SK-N-SH (cell line): ENCODE measurements at regions not wholly inside any gene's neighbourhood (a gene's known extent, or its start where the extent isn't known, plus 50 kb on each side); places are given as distances from the start of the nearest gene placed in this dataset.

Experiments
- CTCF ChIA-PET: fragments of 300-600, 350-600 bp; formaldehyde crosslinking; extraction: SDS; loops from one replicate; lab custom pipeline; 2021; lab: Yijun Ruan, JAX
- POLR2A ChIA-PET: fragments of 350-600 bp; sonication (Branson Sonifier 250); formaldehyde crosslinking; extraction: SDS; loops from one replicate; lab custom pipeline; 2020; ENCODE audit warnings: antibody characterized with exemption, inconsistent platforms; lab: Yijun Ruan, JAX
- DNase-seq: peaks from one replicate; pipeline ENCODE4 v3.0.0; 2012
- H2AFZ ChIP-seq: fragments of 200-600 bp; sonication (generic); 2 replicates; pipeline ENCODE4 v1.8.1; 2016; ENCODE audit warnings: antibody characterized with exemption, mild to moderate bottlenecking, low read depth
- H3F3A ChIP-seq: fragments of 200-600 bp; sonication (generic); replicated peaks from 2 replicates; pipeline ENCODE3; 2016; ENCODE audit warnings: antibody characterized with exemption, mild to moderate bottlenecking; ENCODE audit not compliant: insufficient read depth
- H3K27ac ChIP-seq, 2 experiments: fragments of 200-500 bp in 1 of 2; fragments of 200-600 bp in 1 of 2; sonication (Bioruptor generic) in 1 of 2; sonication (generic), shearing (Covaris generic) in 1 of 2; 2 replicates each; pipeline versions ENCODE4 v1.5.1 to v1.6.1; 2014 to 2016; ENCODE audit warnings: low read depth in 2 of 2, inconsistent platforms in 1 of 2, low read length in 1 of 2, mild to moderate bottlenecking in 1 of 2, mixed read lengths in 1 of 2
- H3K27me3 ChIP-seq: fragments of 200-600 bp; sonication (generic), shearing (Covaris generic); 2 replicates; pipeline ENCODE4 v1.6.1; 2016; ENCODE audit warnings: mixed run types; ENCODE audit not compliant: insufficient read depth
- H3K36me3 ChIP-seq, 2 experiments: fragments of 200-500 bp in 1 of 2; fragments of 200-600 bp in 1 of 2; sonication (Bioruptor generic) in 1 of 2; sonication (generic) in 1 of 2; replicated peaks in 1 of 2; 2 replicates each; pipeline versions ENCODE3 to v1.5.1; 2014 to 2016; ENCODE audit warnings: low read length in 1 of 2, mild to moderate bottlenecking in 1 of 2; ENCODE audit not compliant: insufficient read depth in 2 of 2, control insufficient read depth in 1 of 2
- H3K4me1 ChIP-seq, 2 experiments: fragments of 200-500 bp in 1 of 2; fragments of 200-600 bp in 1 of 2; sonication (Bioruptor generic) in 1 of 2; sonication (generic), shearing (Covaris generic) in 1 of 2; 2 replicates each; pipeline versions ENCODE4 v1.5.1 to v1.6.1; 2014 to 2016; ENCODE audit warnings: low read depth in 1 of 2, low read length in 1 of 2, mixed run types in 1 of 2; ENCODE audit not compliant: insufficient read depth in 2 of 2, control insufficient read depth in 1 of 2
- H3K4me2 ChIP-seq: fragments of 200-600 bp; sonication (generic), shearing (Covaris generic); 2 replicates; pipeline ENCODE4 v1.6.1; 2017; ENCODE audit warnings: mixed run types
- H3K4me3 ChIP-seq, 2 experiments: fragments of 200-500 bp in 1 of 2; fragments of 200-600 bp in 1 of 2; sonication (Bioruptor generic) in 1 of 2; sonication (generic), shearing (Covaris generic) in 1 of 2; 2 replicates each; pipeline versions ENCODE4 v1.5.1 to v1.8.1; 2014 to 2016; ENCODE audit warnings: low read depth in 2 of 2, inconsistent platforms in 1 of 2, low read length in 1 of 2, mild to moderate bottlenecking in 1 of 2, mixed read lengths in 1 of 2, moderate library complexity in 1 of 2
- H3K79me2 ChIP-seq: fragments of 200-600 bp; sonication (generic); 2 replicates; pipeline ENCODE4 v1.8.1; 2017; ENCODE audit warnings: mild to moderate bottlenecking; ENCODE audit not compliant: insufficient read depth
- H3K9ac ChIP-seq: fragments of 200-600 bp; sonication (generic); 2 replicates; pipeline ENCODE4 v1.6.1; 2017; ENCODE audit warnings: mixed run types
- H3K9me2 ChIP-seq: fragments of 200-600 bp; sonication (generic); 2 replicates; pipeline ENCODE4 v1.6.1; 2017; ENCODE audit warnings: mixed run types
- H3K9me3 ChIP-seq: fragments of 200-600 bp; sonication (generic); 2 replicates; pipeline ENCODE4 v1.6.1; 2017; ENCODE audit warnings: mixed run types, mild to moderate bottlenecking, moderate library complexity
- H4K20me1 ChIP-seq: fragments of 200-600 bp; sonication (generic); 2 replicates; pipeline ENCODE4 v1.6.1; 2017; ENCODE audit warnings: mild to moderate bottlenecking, mixed run types; ENCODE audit not compliant: insufficient read depth
- EZH2phosphoT487 ChIP-seq: fragments of 200-600 bp; sonication (generic); IDR thresholded peaks from 2 replicates; pipeline ENCODE4 v1.6.1; 2017; ENCODE audit warnings: low read depth, mixed run types, mild to moderate bottlenecking, antibody characterized with exemption, moderate library complexity, borderline replicate concordance
- FOSL2 ChIP-seq: IDR thresholded peaks from 2 replicates; pipeline ENCODE4 v1.4.0; 2012; ENCODE audit warnings: low read depth, mild to moderate bottlenecking, moderate library complexity, borderline replicate concordance
- FOXM1 ChIP-seq: IDR thresholded peaks from 2 replicates; pipeline ENCODE4 v1.4.0; 2012; ENCODE audit warnings: low read depth, mild to moderate bottlenecking
- POLR2AphosphoS5 ChIP-seq: IDR thresholded peaks from 2 replicates; pipeline ENCODE4 v1.6.1; 2012; ENCODE audit warnings: low read depth, low read length
- RAD21 ChIP-seq: IDR thresholded peaks from 2 replicates; pipeline ENCODE4 v1.6.1; 2012; ENCODE audit warnings: mild to moderate bottlenecking, low read length
- RCOR1 ChIP-seq: fragments of 150-350 bp; IDR thresholded peaks from 2 replicates; pipeline ENCODE4 v1.6.1; 2017; ENCODE audit warnings: antibody characterized with exemption, low read length
- SIN3A ChIP-seq: IDR thresholded peaks from 2 replicates; pipeline ENCODE4 v1.6.1; 2012; ENCODE audit warnings: low read depth, mild to moderate bottlenecking, low read length, moderate library complexity, borderline replicate concordance
- TCF12 ChIP-seq: IDR thresholded peaks from 2 replicates; pipeline ENCODE4 v1.4.0; 2012
- TEAD4 ChIP-seq: IDR thresholded peaks from 2 replicates; pipeline ENCODE4 v1.4.0; 2012; ENCODE audit warnings: mild to moderate bottlenecking, borderline replicate concordance; ENCODE audit not compliant: insufficient read depth
- WGBS: methylation state at CpG from one replicate; pipeline ENCODE4 v1.1.6; 2017; ENCODE audit warnings: low lambda C conversion rate; 5-methylcytosine and 5-hydroxymethylcytosine counted together
- TF ChIP-seq, protein P1 (sequence below): fragments of 200-600 bp; sonication (generic); IDR thresholded peaks from 2 replicates; pipeline ENCODE4 v1.6.1; 2017; ENCODE audit warnings: antibody characterized with exemption, mild to moderate bottlenecking, moderate library complexity

GRCh38 chr14:103201801-103202200, 78.5 kb downstream of the TNFAIP2 start:
- DNase-seq, result no peak
- CTCF ChIA-PET, result interaction anchor here (0.7 to 3.3 kb wide), 6 partner anchors 16 to 97 kb away, joined by 3 to 17 read pairs (median 5); no protein-coding TSS in a partner anchor

DNA sequence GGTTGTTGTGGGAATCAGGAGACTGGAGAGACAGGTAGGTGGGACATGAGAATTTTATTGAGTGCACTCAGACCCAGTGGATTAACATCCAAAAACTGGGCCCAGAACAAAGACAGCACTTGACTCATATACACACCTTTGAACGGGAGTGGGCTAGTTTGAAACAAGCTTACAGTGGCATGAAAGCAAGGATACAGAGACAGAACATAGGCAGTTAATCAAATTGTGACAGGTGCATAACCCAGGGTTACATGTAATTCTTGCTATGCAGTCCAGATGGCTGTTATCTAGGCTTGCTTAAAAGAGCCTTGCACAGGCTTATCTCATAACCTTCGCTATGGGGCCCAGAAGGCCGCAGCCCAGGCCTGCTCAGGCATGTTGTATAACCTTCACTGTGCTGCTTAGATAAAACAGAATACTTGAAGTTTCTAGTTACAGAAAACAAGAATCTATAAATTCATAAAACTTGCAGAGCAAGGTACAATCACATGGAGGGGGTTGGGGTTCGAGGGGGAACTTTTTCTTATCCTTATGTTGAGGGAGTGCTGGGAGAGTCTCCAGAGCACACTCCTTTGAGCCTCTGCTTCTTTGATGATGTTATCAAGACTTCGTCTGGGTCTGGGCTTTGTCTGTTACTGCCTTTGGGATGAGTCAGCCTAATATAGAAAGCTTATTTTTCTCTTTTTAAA, 81.7 kb downstream of the TNFAIP2 start:
- no peaks in the 10 kb centered on the region for H3K36me3 ChIP-seq
- peaks cover 8% of the 10 kb centered on the region for H3F3A ChIP-seq
- H3K27ac ChIP-seq, result no peak overlapping the region
- no peaks in the 10 kb centered on the region for H3K9me2 ChIP-seq
- H2AFZ ChIP-seq, result no peak overlapping the region
- no peaks in the 10 kb centered on the region for H4K20me1 ChIP-seq
- 49% methylated on average over 5 of the region's 5 CpGs for WGBS
- H3K4me3 ChIP-seq, result no peak overlapping the region
- peaks cover 0 to 2% of the 10 kb centered on the region in 2 experiments; a peak in 1 of 4 replicates for H3K4me1 ChIP-seq
- TF ChIP-seq TCF12 (peak; percentile 21; the same call in 1 of the 2 replicates), FOSL2 (0 out of 2 replicates have a peak, but pooled peaks have one; percentile 2), RAD21 (no peak), FOXM1 (no peak), TEAD4 (no peak)
- TF ChIP-seq, protein P1, sequence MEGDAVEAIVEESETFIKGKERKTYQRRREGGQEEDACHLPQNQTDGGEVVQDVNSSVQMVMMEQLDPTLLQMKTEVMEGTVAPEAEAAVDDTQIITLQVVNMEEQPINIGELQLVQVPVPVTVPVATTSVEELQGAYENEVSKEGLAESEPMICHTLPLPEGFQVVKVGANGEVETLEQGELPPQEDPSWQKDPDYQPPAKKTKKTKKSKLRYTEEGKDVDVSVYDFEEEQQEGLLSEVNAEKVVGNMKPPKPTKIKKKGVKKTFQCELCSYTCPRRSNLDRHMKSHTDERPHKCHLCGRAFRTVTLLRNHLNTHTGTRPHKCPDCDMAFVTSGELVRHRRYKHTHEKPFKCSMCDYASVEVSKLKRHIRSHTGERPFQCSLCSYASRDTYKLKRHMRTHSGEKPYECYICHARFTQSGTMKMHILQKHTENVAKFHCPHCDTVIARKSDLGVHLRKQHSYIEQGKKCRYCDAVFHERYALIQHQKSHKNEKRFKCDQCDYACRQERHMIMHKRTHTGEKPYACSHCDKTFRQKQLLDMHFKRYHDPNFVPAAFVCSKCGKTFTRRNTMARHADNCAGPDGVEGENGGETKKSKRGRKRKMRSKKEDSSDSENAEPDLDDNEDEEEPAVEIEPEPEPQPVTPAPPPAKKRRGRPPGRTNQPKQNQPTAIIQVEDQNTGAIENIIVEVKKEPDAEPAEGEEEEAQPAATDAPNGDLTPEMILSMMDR, result no peak
- DNase-seq, result no peak
- ChIA-PET CTCF (interaction anchor here (3.3 kb wide), 1 partner anchor 100 kb away, joined by 17 read pairs; no protein-coding TSS in a partner anchor), POLR2A (no interaction called here)
- H3K4me2 ChIP-seq, result no peak overlapping the region
- no peaks in the 10 kb centered on the region for H3K27me3 ChIP-seq
- H3K9me3 ChIP-seq, result no peaks in the 10 kb centered on the region
- H3K79me2 ChIP-seq, result no peaks in the 10 kb centered on the region
- no peak overlapping the region for H3K9ac ChIP-seq

More at GRCh38 chr14:103201801-103202200, 78.5 kb downstream of the TNFAIP2 start:
- H3K27me3 ChIP-seq, result no peaks in the 10 kb centered on the region
- H3F3A ChIP-seq, result no peaks in the 10 kb centered on the region
- H3K4me2 ChIP-seq, result no peak overlapping the region
- H3K27ac ChIP-seq, result no peak overlapping the region
- no peaks in the 10 kb centered on the region; a peak in 1 of 4 replicates for H3K4me1 ChIP-seq
- H3K9ac ChIP-seq, result no peak overlapping the region
- POLR2A ChIA-PET, result no interaction called here
- H2AFZ ChIP-seq, result no peak overlapping the region
- no peaks in the 10 kb centered on the region for H3K9me3 ChIP-seq
- 52% methylated on average over 6 of the region's 6 CpGs for WGBS
- H3K9me2 ChIP-seq, result no peaks in the 10 kb centered on the region
- H3K4me3 ChIP-seq, result no peak overlapping the region
- no peaks in the 10 kb centered on the region for H3K79me2 ChIP-seq
- no peaks in the 10 kb centered on the region for H3K36me3 ChIP-seq
- no peak for TF ChIP-seq RCOR1
- no peak for TF ChIP-seq SIN3A
- no peak for TF ChIP-seq EZH2phosphoT487
- TF ChIP-seq POLR2AphosphoS5, result no peak
- TF ChIP-seq, all 33 proteins: peak for 0
- no peaks in the 10 kb centered on the region for H4K20me1 ChIP-seq
